HFFc6 (cell line): ENCODE measurements at regions not wholly inside any gene's neighbourhood (a gene's known extent, or its start where the extent isn't known, plus 50 kb on each side); places are given as distances from the start of the nearest gene placed in this dataset.

Source experiments
- DNase-seq: peaks from one replicate; pipeline ENCODE4 v3.0.0-alpha.2; 2018
- H3K27ac Mint-ChIP-seq: 2 replicates; pipeline ENCODE4 v1.8.0; 2020; ENCODE audit warnings: mild to moderate bottlenecking, mixed read lengths
- H3K27me3 Mint-ChIP-seq: 2 replicates; pipeline ENCODE4 v1.8.0; 2021; ENCODE audit warnings: mild to moderate bottlenecking, moderate library complexity, mixed read lengths; ENCODE audit not compliant: insufficient read depth
- H3K36me3 Mint-ChIP-seq: 2 replicates; pipeline ENCODE4 v1.8.0; 2021; ENCODE audit warnings: low read depth, mixed read lengths
- H3K4me1 Mint-ChIP-seq: 2 replicates; pipeline ENCODE4 v1.8.0; 2020; ENCODE audit warnings: low read depth, mixed read lengths
- H3K4me3 Mint-ChIP-seq: 2 replicates; pipeline ENCODE4 v1.8.0; 2020; ENCODE audit warnings: mild to moderate bottlenecking, moderate library complexity, mixed read lengths
- H3K9me3 Mint-ChIP-seq: 2 replicates; pipeline ENCODE4 v1.8.0; 2020; ENCODE audit warnings: mild to moderate bottlenecking, mixed read lengths
- TF ChIP-seq, protein P1 (sequence below): fragments of 200-600 bp; sonication (generic); IDR thresholded peaks from 2 replicates; pipeline ENCODE4 v1.5.0; 2021; ENCODE audit warnings: antibody characterized with exemption, mild to moderate bottlenecking

DNA sequence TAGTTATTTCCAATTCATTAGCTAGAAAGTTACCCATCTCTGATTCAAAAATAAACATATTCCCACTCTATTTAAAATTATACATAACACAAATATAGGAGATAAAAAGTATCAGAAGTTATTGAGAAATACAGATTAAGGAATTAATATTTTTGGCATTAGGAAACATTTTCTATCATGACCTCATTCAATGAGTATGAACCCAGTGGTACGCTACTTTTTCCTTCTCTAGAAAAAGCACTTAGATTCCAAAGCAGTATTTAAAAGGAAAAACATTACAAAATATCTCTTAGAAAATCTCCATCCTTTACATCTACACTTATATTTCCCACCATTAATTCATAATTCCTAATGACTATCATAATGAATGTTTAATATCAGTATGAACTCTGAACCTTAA is 240.6 kb upstream of the GNAI1 start:
- Mint-ChIP-seq H3K4me3 (no peak overlapping the region), H3K4me1 (peaks cover 36% of the 10 kb centered on the region), H3K27ac (no peak overlapping the region), H3K36me3 (no peaks in the 10 kb centered on the region), H3K27me3 (peaks cover under 1% of the 10 kb centered on the region; the same call in 1 of the 2 replicates), H3K9me3 (no peaks in the 10 kb centered on the region)
- DNase-seq: no peak
- TF ChIP-seq, protein P1, sequence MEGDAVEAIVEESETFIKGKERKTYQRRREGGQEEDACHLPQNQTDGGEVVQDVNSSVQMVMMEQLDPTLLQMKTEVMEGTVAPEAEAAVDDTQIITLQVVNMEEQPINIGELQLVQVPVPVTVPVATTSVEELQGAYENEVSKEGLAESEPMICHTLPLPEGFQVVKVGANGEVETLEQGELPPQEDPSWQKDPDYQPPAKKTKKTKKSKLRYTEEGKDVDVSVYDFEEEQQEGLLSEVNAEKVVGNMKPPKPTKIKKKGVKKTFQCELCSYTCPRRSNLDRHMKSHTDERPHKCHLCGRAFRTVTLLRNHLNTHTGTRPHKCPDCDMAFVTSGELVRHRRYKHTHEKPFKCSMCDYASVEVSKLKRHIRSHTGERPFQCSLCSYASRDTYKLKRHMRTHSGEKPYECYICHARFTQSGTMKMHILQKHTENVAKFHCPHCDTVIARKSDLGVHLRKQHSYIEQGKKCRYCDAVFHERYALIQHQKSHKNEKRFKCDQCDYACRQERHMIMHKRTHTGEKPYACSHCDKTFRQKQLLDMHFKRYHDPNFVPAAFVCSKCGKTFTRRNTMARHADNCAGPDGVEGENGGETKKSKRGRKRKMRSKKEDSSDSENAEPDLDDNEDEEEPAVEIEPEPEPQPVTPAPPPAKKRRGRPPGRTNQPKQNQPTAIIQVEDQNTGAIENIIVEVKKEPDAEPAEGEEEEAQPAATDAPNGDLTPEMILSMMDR: no peak

DNA sequence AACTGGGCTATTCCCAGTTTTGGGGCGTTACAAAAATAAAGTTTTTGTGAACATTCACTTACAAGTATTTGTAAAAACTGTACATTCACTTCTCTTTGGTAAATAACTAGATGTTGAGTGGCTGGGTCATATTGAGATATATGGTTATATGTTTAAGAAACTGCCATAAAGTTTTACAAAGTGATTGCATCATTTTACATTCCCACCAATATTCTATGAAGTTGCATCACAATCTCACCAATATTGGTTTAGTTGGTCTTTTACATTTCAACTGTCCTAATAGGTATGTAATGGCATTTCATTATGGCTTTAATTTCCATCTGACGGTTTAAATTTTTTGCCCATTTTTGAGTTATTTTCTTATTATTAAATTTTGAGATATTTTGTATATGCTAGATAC is 251.7 kb upstream of the GNAI1 start:
- DNase-seq: no peak
- no peaks in the 10 kb centered on the region; the same call in 1 of the 2 replicates for H3K36me3 Mint-ChIP-seq
- no peaks in the 10 kb centered on the region for H3K9me3 Mint-ChIP-seq
- no peak overlapping the region for H3K27ac Mint-ChIP-seq
- TF ChIP-seq, protein P1: no peak
- H3K27me3 Mint-ChIP-seq: no peaks in the 10 kb centered on the region
- H3K4me1 Mint-ChIP-seq: peaks cover 13% of the 10 kb centered on the region
- no peak overlapping the region for H3K4me3 Mint-ChIP-seq

DNA sequence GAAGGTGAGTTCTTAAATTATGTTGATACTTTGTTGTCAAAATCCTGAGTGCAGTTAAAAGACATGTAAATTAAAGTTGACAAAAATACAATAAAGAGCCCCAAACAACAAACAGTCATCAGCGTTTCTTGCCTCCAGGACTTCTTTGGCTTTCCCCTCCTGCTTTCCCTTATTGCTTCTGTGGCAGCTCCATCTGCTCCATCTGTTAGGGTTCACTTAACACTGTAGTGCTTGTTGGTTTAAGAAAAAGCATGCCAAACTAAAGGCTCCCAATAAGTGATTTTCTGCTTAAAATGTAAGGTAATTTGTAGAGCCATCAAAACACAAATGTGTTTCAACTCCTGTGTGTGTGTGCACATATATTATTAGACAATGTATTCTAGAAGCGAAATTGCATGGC is 254.3 kb upstream of the GNAI1 start:
- TF ChIP-seq, protein P1: no peak
- DNase-seq: no peak
- Mint-ChIP-seq H3K27me3 (no peaks in the 10 kb centered on the region), H3K4me3 (no peak overlapping the region), H3K36me3 (no peaks in the 10 kb centered on the region; the same call in 1 of the 2 replicates), H3K9me3 (no peaks in the 10 kb centered on the region), H3K4me1 (peaks cover 36% of the 10 kb centered on the region), H3K27ac (no peak overlapping the region)

DNA sequence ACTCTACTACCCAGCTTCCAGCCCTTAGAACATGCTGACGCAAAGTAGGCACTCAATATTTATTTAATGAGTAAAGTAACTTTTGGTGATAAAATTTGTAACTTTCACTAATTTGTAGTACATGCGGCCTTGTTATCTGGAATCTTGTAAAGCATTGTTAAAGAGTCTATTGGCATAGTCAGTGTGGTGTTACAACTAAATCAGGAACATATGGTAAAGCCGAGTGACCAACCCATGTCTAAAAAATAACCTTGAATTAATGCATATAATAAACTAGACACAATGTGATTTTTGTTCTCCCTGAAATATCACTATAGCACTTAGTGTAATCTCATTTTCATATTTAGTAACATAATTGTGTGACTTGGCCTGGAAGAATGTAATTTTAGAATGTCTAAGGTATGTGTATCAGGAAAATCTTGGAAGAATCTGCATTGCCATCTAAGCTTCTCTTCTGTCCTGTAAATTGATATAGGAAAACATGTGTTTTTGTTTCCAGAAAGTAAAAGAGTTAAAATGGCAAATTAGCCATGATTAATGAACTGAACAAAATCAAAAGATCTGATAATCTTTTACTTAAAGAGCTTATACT is 256.7 kb upstream of the GNAI1 start:
- no peaks in the 10 kb centered on the region for H3K9me3 Mint-ChIP-seq
- H3K4me1 Mint-ChIP-seq: peaks cover 36% of the 10 kb centered on the region
- TF ChIP-seq, protein P1: no peak
- no peaks in the 10 kb centered on the region for H3K27me3 Mint-ChIP-seq
- H3K36me3 Mint-ChIP-seq: no peaks in the 10 kb centered on the region; the same call in 1 of the 2 replicates
- H3K27ac Mint-ChIP-seq: peak overlapping the region; percentile 7; the same call in 1 of the 2 replicates
- no peak for DNase-seq
- H3K4me3 Mint-ChIP-seq: peak overlapping the region; percentile 43; the same call in 1 of the 2 replicates

DNA sequence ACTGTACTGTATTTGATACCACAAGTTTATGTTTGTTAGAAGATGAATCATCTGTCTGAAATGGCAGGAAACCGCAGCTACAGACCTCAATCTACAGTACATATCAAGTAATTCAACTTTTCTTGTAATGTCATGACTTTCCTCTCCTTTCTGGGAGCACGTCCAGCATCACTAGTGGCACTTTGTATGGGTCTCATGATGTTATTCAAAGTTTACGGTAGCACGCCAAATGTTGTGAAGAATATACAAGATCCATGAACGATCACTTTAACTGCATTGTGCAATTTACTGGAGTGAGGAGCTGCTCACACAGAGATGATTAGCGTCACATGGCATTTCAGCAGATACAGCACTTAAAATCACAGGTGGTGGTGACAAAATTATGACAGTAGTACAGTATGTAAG is 257.8 kb upstream of the GNAI1 start:
- Mint-ChIP-seq H3K9me3 (no peaks in the 10 kb centered on the region), H3K4me3 (peak overlapping the region; percentile 41; the same call in 1 of the 2 replicates), H3K36me3 (no peaks in the 10 kb centered on the region; the same call in 1 of the 2 replicates), H3K27ac (peak overlapping the region; percentile 16; the same call in 1 of the 2 replicates), H3K27me3 (no peaks in the 10 kb centered on the region), H3K4me1 (peaks cover 36% of the 10 kb centered on the region)
- TF ChIP-seq, protein P1: no peak
- peak; percentile 92 for DNase-seq
